Mammary epithelial cell (primary cell): ENCODE measurements at regions not wholly inside any gene's neighbourhood (a gene's known extent, or its start where the extent isn't known, plus 50 kb on each side); places are given as distances from the start of the nearest gene placed in this dataset.

Experiments used
- EZH2 ChIP-seq: IDR thresholded peaks from 2 replicates; pipeline ENCODE4 v1.6.1; 2012; ENCODE audit warnings: low read length, inconsistent platforms, borderline replicate concordance
- TF ChIP-seq, protein P1 (sequence below), 2 donors: IDR thresholded peaks in 1 of 2; conservative IDR thresholded peaks in 1 of 2; 2 replicates each; pipeline ENCODE4 v1.5.1; 2011 to 2012; ENCODE audit warnings: inconsistent platforms in 2 of 2, low read length in 2 of 2, mild to moderate bottlenecking in 2 of 2, control low read depth in 1 of 2, low read depth in 1 of 2; ENCODE audit not compliant: insufficient read depth in 1 of 2; ENCODE audit errors: extremely low read depth in 1 of 2

DNA sequence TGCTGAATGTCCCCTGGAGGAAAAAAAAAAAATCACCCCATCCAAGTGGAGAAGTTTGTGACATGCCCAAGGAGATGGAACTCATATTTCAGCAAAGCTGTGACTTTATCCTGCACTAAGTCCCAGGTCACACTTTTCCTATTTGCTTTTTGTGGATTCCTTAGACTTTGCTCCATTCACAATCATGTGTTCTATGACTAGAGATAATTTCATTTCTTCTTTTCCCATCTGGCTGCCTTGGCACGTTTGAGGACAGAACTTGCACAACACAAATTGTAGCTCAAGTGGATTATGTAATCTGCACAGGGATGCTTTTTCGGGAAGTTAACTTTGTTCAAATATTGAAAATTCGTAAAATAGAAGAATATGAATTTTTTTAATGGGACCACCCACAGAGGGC, 100.7 kb upstream of the PTPN1 start:
- TF ChIP-seq, protein P1, sequence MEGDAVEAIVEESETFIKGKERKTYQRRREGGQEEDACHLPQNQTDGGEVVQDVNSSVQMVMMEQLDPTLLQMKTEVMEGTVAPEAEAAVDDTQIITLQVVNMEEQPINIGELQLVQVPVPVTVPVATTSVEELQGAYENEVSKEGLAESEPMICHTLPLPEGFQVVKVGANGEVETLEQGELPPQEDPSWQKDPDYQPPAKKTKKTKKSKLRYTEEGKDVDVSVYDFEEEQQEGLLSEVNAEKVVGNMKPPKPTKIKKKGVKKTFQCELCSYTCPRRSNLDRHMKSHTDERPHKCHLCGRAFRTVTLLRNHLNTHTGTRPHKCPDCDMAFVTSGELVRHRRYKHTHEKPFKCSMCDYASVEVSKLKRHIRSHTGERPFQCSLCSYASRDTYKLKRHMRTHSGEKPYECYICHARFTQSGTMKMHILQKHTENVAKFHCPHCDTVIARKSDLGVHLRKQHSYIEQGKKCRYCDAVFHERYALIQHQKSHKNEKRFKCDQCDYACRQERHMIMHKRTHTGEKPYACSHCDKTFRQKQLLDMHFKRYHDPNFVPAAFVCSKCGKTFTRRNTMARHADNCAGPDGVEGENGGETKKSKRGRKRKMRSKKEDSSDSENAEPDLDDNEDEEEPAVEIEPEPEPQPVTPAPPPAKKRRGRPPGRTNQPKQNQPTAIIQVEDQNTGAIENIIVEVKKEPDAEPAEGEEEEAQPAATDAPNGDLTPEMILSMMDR (conservative IDR thresholded peaks at IDR 0.05 in 1 of 2, IDR thresholded peaks at IDR 0.05 in 1 of 2; ENCODE audit: extremely low read depth in 1 of 2, insufficient read depth in 1 of 2, low read depth in 1 of 2, low read length in 2 of 2): no peak
- TF ChIP-seq EZH2: no peak
